SW480 (cell line): ENCODE measurements at regions not wholly inside any gene's neighbourhood (a gene's known extent, or its start where the extent isn't known, plus 50 kb on each side); places are given as distances from the start of the nearest gene placed in this dataset.

ENCODE experiments used
- DNase-seq: peaks from one replicate; pipeline ENCODE4 v3.0.0-alpha.2; 2016; ENCODE audit warnings: low spot score

GRCh38 chr4:24105327-24106038, 215.6 kb upstream of the PPARGC1A start:
- DNase-seq: no peak

- no peak for DNase-seq
Observed at GRCh38 chr4:24104158-24104565, 214.3 kb upstream of the PPARGC1A start.

GRCh38 chr4:24103434-24104157, 213.7 kb upstream of the PPARGC1A start:
- no peak for DNase-seq

- DNase-seq: no peak
Observed at GRCh38 chr4:24102621-24103020, 212.8 kb upstream of the PPARGC1A start.

GRCh38 chr4:24096603-24097002, 206.8 kb upstream of the PPARGC1A start:
- no peak for DNase-seq

- DNase-seq: no peak
Observed at GRCh38 chr4:24094726-24095125, 204.9 kb upstream of the PPARGC1A start.

DNA sequence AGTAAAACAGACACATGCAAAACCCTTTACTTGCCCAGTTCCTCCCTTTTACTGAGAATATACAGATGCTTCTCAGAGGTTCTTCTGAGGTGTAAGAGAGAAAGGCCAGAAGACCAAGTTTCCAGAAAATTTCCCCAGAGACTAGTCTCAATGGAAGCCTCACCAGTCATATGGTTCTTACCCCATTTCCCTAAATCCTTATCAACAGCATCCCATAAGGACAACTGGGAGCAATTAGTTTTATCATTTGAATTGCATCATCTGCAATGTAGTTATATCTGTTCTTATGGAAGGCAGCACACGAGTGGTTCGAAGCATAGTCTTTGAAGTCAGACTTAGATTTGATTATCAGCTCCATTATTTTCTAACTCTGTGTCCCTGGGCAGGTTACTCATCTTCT, 203.6 kb upstream of the PPARGC1A start:
- DNase-seq: no peak

- no peak for DNase-seq
Observed at GRCh38 chr4:24091639-24092233, 201.9 kb upstream of the PPARGC1A start.

- no peak for DNase-seq
Observed at GRCh38 chr4:24089851-24090534, 200.1 kb upstream of the PPARGC1A start.

DNA sequence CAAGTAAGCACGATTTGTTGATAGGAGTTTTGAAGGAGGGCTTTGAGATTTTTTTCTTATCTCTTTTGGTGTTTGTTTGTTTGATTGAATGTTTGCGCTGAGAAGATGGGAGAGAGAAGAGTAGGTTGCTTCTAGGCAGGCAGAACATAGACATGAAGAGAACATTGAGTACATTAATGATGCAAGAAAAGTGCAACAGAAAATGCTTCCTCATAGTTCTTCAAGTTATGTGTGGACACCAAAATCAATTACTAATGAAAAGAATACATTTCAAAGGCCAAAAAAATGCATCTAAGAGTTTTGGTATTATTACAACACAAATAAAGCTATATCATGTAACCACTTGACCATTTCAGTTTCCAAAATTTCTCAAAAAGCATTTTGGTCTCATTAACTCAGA, 191.0 kb upstream of the PPARGC1A start:
- no peak for DNase-seq

GRCh38 chr4:24078347-24078962, 188.6 kb upstream of the PPARGC1A start:
- DNase-seq: no peak

DNA sequence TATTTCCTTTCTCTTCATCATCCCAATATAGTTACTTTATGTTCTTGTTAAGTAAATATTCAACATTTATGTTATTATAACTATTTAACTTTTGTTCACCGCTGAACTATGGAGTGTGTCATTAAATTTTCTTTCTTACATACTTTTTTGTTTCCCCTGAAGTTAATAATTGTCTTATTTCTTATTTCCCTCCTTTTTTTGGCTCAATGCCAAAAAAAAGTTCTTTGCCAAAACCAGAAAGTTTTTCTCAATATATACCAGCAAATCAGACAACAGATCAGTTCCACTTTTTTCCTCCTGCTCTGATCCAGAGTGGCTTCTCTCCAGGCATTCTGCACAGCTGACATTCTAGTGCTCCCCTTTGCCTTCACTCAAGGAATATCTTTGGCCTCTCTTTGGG, 187.0 kb upstream of the PPARGC1A start:
- no peak for DNase-seq

DNA sequence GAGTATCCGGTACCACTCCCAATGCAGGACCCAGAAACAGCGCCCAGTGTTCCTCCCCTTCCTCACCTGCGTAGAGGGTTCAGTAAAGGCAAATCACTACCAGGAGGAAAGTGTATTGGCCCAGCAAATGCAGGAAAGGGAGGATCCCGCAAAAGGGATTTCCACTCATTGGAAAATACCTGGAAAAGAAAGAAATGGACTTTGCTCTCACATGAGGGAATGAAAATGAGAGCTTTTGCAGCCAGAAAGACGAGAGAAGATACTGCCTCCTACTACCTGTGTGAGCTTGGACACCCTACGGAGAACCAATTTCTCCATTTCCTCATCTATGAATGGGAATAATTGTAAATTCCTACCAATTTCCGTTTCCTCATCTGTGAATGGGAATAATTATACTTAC, 184.1 kb upstream of the PPARGC1A start:
- DNase-seq: no peak

- DNase-seq: no peak
Observed at GRCh38 chr4:24071612-24072372, 181.9 kb upstream of the PPARGC1A start.

- peak; percentile 40 for DNase-seq
Observed at GRCh38 chr4:24070117-24070516, 180.3 kb upstream of the PPARGC1A start.

DNA sequence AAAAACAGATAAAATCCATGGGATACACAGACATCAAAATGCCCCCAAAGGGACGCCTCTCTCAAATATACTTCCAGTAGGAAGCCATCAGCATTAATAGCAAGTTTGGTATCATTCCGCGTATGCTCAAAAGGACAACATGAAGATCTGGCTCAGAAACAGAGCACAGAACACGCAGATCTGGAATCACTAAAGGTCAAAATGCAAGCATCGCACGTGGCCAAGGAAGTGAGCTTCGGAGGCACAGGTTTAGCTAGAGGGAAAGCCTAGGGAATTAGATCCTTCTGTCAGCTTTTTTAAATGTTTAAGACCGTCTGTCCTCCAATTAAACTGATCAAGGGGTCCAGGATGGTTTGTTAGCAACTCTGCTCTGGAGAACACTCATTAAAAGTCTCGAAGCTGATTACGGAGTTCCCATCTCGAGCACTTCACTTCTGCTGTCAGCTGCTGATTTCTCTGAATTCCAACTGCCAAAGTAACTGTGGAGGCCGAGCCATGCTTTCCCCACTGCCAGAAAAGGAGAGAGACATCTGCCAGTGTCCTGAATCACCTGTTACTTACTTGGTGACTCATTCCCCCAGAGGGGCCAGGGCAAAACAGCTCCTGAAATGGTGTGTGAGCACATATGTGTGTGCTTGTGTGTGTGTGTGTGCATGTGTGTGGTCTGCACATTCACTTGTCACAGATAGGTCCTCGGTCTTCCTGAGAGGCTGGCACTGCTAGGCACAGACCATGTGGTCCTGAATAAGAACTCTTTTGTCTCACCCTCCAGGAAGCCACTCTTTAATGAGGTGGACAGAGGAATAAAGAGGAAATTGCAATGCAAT, 177.7 kb upstream of the PPARGC1A start:
- DNase-seq: peak; percentile 35

DNA sequence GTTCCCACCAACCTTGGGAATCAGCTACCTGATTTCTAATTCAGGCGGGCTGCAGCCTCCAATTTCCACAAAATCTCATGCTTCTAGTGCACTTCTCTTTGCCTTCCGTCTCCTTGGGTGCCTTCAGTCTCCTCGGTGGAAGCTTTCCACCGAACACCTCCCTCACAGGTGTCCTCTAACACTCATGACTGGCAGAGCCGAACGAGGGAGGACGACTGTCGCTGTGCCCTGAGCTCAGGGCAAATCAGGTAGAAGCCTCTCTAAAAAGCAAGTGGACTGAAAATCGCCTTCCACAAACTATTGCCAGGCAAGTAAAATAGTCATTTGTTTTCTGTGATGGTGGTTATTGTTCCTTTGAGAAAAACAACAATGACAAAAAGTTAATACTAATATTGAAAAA, 176.1 kb upstream of the PPARGC1A start:
- DNase-seq: no peak

DNA sequence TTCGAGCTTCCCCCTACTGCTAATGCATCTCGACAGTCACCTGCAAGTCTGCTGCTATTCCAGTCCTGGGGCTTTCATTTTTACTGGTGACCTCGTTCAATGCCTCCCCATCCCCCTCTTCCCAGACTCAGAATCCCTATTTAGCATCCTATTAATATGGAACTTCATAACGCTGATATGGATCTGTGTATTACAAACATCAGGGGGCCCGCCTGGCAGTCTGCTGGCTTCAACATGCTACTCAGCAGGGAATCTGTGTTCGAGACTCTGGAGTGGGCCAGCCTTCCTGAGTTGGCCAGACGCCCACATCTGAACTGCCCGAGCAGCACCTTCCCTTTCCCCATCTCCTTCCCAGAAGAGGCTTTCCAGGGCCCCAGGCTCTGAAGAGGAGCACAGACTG, 173.9 kb upstream of the PPARGC1A start:
- DNase-seq: no peak

- no peak for DNase-seq
Observed at GRCh38 chr4:24060932-24061331, 171.1 kb upstream of the PPARGC1A start.

DNA sequence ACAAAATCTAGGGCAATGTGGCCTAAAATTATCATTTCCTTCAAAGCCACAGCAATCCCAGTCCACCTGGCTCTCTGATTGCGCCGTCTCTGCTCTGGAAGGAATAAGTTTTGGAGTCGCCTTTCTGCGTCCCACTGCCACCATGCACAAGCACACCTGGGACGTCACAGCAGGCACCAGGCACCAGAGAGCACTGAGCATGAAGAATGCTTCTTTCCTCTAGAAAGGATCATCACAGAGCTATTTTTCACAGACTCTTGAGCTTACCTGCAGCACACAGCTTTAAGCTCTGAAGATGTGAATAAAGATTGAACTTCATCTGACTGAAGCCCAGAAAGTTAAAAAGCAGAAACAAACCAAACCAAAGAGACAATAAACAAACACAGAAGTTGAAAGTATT, 170.0 kb upstream of the PPARGC1A start:
- no peak for DNase-seq
